Endothelial cell of umbilical vein (primary cell): ENCODE measurements at regions not wholly inside any gene's neighbourhood (a gene's known extent, or its start where the extent isn't known, plus 50 kb on each side); places are given as distances from the start of the nearest gene placed in this dataset.

Source experiments
- BruUV-seq: library from RNA; stranded (reverse); fragments of 400-500 nt; replicated peaks from 2 replicates; lab custom pipeline; 2021; lab: Mats Ljungman, UMichigan
- CTCF ChIA-PET: fragments of 300-600, 350-600 bp; sonication (Branson Sonifier 250); formaldehyde crosslinking; loops from one replicate; lab custom pipeline; 2021; ENCODE audit warnings: antibody characterized with exemption, inconsistent platforms; lab: Charles Lee
- POLR2A ChIA-PET: fragments of 300-600, 350-600 bp; sonication (Branson Sonifier 250); formaldehyde crosslinking; loops from one replicate; lab custom pipeline; 2021; ENCODE audit warnings: antibody characterized with exemption, inconsistent platforms; lab: Charles Lee
- DNase-seq: peaks from one replicate; pipeline ENCODE4 v3.0.0-alpha.2; 2011; ENCODE audit warnings: low read depth, low spot score
- FAIRE-seq: peaks from 2 replicates; lab custom pipeline; 2011; peaks lifted over from hg19 to GRCh38; lab: Jason Lieb, UNC
- H2AFZ ChIP-seq: 2 replicates; pipeline ENCODE4 v1.6.0; 2012; ENCODE audit warnings: low read depth, low read length, control low read depth, inconsistent platforms
- H3K27ac ChIP-seq: 2 replicates; pipeline ENCODE4 v1.5.1; 2011; ENCODE audit warnings: low read depth, mild to moderate bottlenecking, control low read depth, low read length, moderate library complexity; ENCODE audit not compliant: insufficient read depth
- H3K27me3 ChIP-seq, 2 experiments: 2 replicates each; pipeline versions ENCODE4 v1.6.0 to v1.6.1; 2011; ENCODE audit warnings: low read length in 2 of 2, mixed read lengths in 1 of 2; ENCODE audit not compliant: control insufficient read depth in 2 of 2, insufficient read depth in 2 of 2
- H3K36me3 ChIP-seq, 2 experiments: 2 replicates in 1 of 2; 3 replicates in 1 of 2; pipeline ENCODE4 v1.5.1; 2011; ENCODE audit warnings: low read length in 2 of 2, mild to moderate bottlenecking in 1 of 2, moderate library complexity in 1 of 2; ENCODE audit not compliant: control insufficient read depth in 2 of 2, insufficient read depth in 2 of 2; ENCODE audit errors: extremely low read depth in 1 of 2
- H3K4me1 ChIP-seq: 3 replicates; pipeline ENCODE4 v1.5.1; 2011; ENCODE audit warnings: mild to moderate bottlenecking, low read length; ENCODE audit not compliant: control insufficient read depth, insufficient read depth; ENCODE audit errors: extremely low read depth
- H3K4me2 ChIP-seq: 2 replicates; pipeline ENCODE4 v1.6.1; 2011; ENCODE audit warnings: low read length, control low read depth, mixed read lengths; ENCODE audit not compliant: insufficient read depth
- H3K4me3 ChIP-seq, 3 experiments: fragments of 200-600 bp in 1 of 3; sonication (generic), shearing (Covaris generic) in 1 of 3; replicated peaks in 1 of 3; 2 replicates each; pipeline ENCODE4 v1.5.1; 2011 to 2016; ENCODE audit warnings: control low read depth in 3 of 3, low read length in 3 of 3, mild to moderate bottlenecking in 2 of 3, inconsistent platforms in 1 of 3, low read depth in 1 of 3, moderate library complexity in 1 of 3; ENCODE audit not compliant: insufficient read depth in 1 of 3
- H3K79me2 ChIP-seq: 2 replicates; pipeline ENCODE4 v1.6.0; 2012; ENCODE audit warnings: low read length, inconsistent platforms; ENCODE audit not compliant: control insufficient read depth, insufficient read depth
- H3K9ac ChIP-seq: replicated peaks from 2 replicates; pipeline ENCODE3; 2011; ENCODE audit warnings: low read length, control low read depth; ENCODE audit not compliant: insufficient read depth; ENCODE audit errors: extremely low read depth
- H3K9me1 ChIP-seq: replicated peaks from 3 replicates; pipeline ENCODE4 v1.6.0; 2011; ENCODE audit warnings: mild to moderate bottlenecking, low read length; ENCODE audit not compliant: control insufficient read depth, insufficient read depth; ENCODE audit errors: extremely low read depth
- H3K9me3 ChIP-seq: replicated peaks from 2 replicates; pipeline ENCODE4 v1.5.1; 2012; ENCODE audit warnings: low read length, inconsistent platforms; ENCODE audit not compliant: control insufficient read depth, insufficient read depth
- H4K20me1 ChIP-seq: replicated peaks from 2 replicates; pipeline ENCODE3; 2011; ENCODE audit warnings: mild to moderate bottlenecking, low read length; ENCODE audit not compliant: control insufficient read depth, insufficient read depth; ENCODE audit errors: extremely low read depth
- CTCF ChIP-seq, 2 donors: IDR thresholded peaks; 1 replicate in 1 of 2; 2 replicates in 1 of 2; pipeline ENCODE4 v1.5.1; 2011; ENCODE audit warnings: low read length in 2 of 2, mild to moderate bottlenecking in 2 of 2, moderate library complexity in 2 of 2, control low read depth in 1 of 2, inconsistent platforms in 1 of 2, low read depth in 1 of 2; ENCODE audit not compliant: insufficient read depth in 1 of 2; ENCODE audit errors: extremely low read depth in 1 of 2
- EZH2 ChIP-seq: IDR thresholded peaks from 2 replicates; pipeline ENCODE4 v1.6.1; 2012; ENCODE audit warnings: borderline replicate concordance, low read depth, mild to moderate bottlenecking, moderate library complexity, low read length, inconsistent platforms; ENCODE audit not compliant: severe bottlenecking
- FOS ChIP-seq: IDR thresholded peaks from 2 replicates; pipeline ENCODE4 v1.6.1; 2011; ENCODE audit warnings: mild to moderate bottlenecking, low read length, moderate library complexity, borderline replicate concordance; ENCODE audit not compliant: insufficient read depth
- GATA2 ChIP-seq: IDR thresholded peaks from 2 replicates; pipeline ENCODE4 v1.7.0; 2011; ENCODE audit warnings: low read depth, mild to moderate bottlenecking, moderate library complexity, mixed read lengths, low read length; ENCODE audit not compliant: insufficient read length, insufficient read depth
- JUN ChIP-seq: IDR thresholded peaks from 2 replicates; pipeline ENCODE4 v1.6.1; 2011; ENCODE audit warnings: borderline replicate concordance, low read depth; ENCODE audit not compliant: insufficient read length, insufficient read depth
- MAX ChIP-seq: IDR thresholded peaks from 2 replicates; pipeline ENCODE4 v1.6.1; 2011; ENCODE audit not compliant: insufficient read depth, insufficient read length
- MYC ChIP-seq: IDR thresholded peaks from one replicate; pipeline ENCODE4 v1.6.1; 2011; ENCODE audit warnings: mild to moderate bottlenecking, low read depth, low read length
- POLR2A ChIP-seq: IDR thresholded peaks from 2 replicates; pipeline ENCODE4 v1.6.1; 2012; ENCODE audit warnings: low read depth, mild to moderate bottlenecking, control low read depth, low read length
- POLR2AphosphoS5 ChIP-seq: IDR thresholded peaks from 2 replicates; pipeline ENCODE4 v1.6.1; 2012; ENCODE audit warnings: low read depth, mild to moderate bottlenecking, control low read depth, low read length, moderate library complexity; ENCODE audit not compliant: insufficient read depth
- dilution Hi-C: fragments of 300-500 bp; cut with MboI; formaldehyde crosslinking; loops from one replicate; pipeline ENCODE4 v1.15.0; 2019; ENCODE audit warnings: low sequenced_read_pairs; ENCODE audit not compliant: extremely low pct_ligation_motif_present
- intact Hi-C: fragments of 100-400 bp; cut with micrococcal nuclease; formaldehyde crosslinking; loops from one replicate; pipeline ENCODE4 v1.10.0; 2022

GRCh38 chr14:27205036-27205435 lies 607.2 kb upstream of the NOVA1 start:
- ChIA-PET CTCF (no interaction called here), POLR2A (no interaction called here)
- intact Hi-C loops = no loop called here
- dilution Hi-C loops = no loop called here
- H4K20me1 ChIP-seq = no peaks in the 10 kb centered on the region
- no peaks in the 10 kb centered on the region for H3K9me1 ChIP-seq
- H3K27ac ChIP-seq = no peak overlapping the region
- no peak overlapping the region for H2AFZ ChIP-seq
- H3K4me3 ChIP-seq = no peak overlapping the region
- no TSS peak for BruUV-seq
- no peaks in the 10 kb centered on the region for H3K4me1 ChIP-seq
- no peak overlapping the region for H3K4me2 ChIP-seq
- DNase-seq (no peak), FAIRE-seq (no peak)
- no peaks in the 10 kb centered on the region for H3K9me3 ChIP-seq
- no peaks in the 10 kb centered on the region for H3K36me3 ChIP-seq
- no peaks in the 10 kb centered on the region for H3K79me2 ChIP-seq
- no peak overlapping the region for H3K9ac ChIP-seq
- H3K27me3 ChIP-seq = no peaks in the 10 kb centered on the region
- TF ChIP-seq CTCF (IDR thresholded peaks at IDR 0.05; ENCODE audit: extremely low read depth in 1 of 2, insufficient read depth in 1 of 2, low read depth in 1 of 2, low read length in 2 of 2) (no peak), EZH2 (no peak), FOS (no peak), MAX (no peak), JUN (no peak), POLR2AphosphoS5 (no peak), MYC (no peak), POLR2A (no peak), GATA2 (no peak)
